ENCODE measurements at regions not wholly inside any gene's neighbourhood (a gene's known extent, or its start where the extent isn't known, plus 50 kb on each side); places are given as distances from the start of the nearest gene placed in this dataset.

DNA sequence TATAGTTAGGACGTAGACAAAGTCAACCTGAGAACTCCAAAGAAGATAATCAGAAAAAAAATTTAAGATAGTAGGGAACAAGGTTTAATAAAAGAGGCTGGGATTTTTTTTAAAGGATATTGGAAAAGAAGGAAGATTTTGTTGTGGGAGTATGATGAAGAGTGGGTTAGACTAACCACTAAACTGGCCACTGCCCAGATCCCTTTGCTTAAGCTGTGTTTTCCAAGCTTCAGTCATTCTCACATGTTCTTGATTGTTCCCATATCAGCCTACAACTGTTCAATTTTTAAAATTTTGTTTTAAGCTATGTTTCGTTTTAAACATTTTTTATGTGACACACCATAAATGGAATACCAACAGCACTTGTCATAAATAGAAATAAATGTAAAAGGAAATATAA, 284.5 kb upstream of the MMADHC start:
- TF ChIP-seq, protein P1, sequence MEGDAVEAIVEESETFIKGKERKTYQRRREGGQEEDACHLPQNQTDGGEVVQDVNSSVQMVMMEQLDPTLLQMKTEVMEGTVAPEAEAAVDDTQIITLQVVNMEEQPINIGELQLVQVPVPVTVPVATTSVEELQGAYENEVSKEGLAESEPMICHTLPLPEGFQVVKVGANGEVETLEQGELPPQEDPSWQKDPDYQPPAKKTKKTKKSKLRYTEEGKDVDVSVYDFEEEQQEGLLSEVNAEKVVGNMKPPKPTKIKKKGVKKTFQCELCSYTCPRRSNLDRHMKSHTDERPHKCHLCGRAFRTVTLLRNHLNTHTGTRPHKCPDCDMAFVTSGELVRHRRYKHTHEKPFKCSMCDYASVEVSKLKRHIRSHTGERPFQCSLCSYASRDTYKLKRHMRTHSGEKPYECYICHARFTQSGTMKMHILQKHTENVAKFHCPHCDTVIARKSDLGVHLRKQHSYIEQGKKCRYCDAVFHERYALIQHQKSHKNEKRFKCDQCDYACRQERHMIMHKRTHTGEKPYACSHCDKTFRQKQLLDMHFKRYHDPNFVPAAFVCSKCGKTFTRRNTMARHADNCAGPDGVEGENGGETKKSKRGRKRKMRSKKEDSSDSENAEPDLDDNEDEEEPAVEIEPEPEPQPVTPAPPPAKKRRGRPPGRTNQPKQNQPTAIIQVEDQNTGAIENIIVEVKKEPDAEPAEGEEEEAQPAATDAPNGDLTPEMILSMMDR (IDR thresholded peaks at IDR 0.05) = no peak
- no peak for TF ChIP-seq POLR2AphosphoS5 (IDR thresholded peaks at IDR 0.05)
- TF ChIP-seq POLR2A (IDR thresholded peaks at IDR 0.05) = no peak
- no peak for TF ChIP-seq EP300 (IDR thresholded peaks at IDR 0.05; ENCODE audit: low read depth)
